ENCODE measurements at regions not wholly inside any gene's neighbourhood (a gene's known extent, or its start where the extent isn't known, plus 50 kb on each side); places are given as distances from the start of the nearest gene placed in this dataset.
"Not testable (repeated sequence)": the region's sequence is repeated elsewhere in the genome, so short reads cannot be mapped to it uniquely, and the experiment has no call there.

- DNase-seq (ENCODE audit: low read depth in 2 of 2, low spot score in 1 of 2): no peak
These were observed 51.7 kb downstream of the FAM50B start for GRCh38 chr6:3900744-3901336.

- no peak for DNase-seq (ENCODE audit: low read depth in 2 of 2, low spot score in 1 of 2)
These were observed 53.9 kb downstream of the FAM50B start for GRCh38 chr6:3902871-3903648.

GRCh38 chr6:3904518-3904917, 55.3 kb downstream of the FAM50B start:
- DNase-seq (ENCODE audit: low read depth in 2 of 2, low spot score in 1 of 2): no peak

- no peak for DNase-seq (ENCODE audit: low read depth in 2 of 2, low spot score in 1 of 2)
These were observed 57.0 kb downstream of the FAM50B start for GRCh38 chr6:3905945-3906845.

- no peak for DNase-seq (ENCODE audit: low read depth in 2 of 2, low spot score in 1 of 2)
These were observed 57.6 kb downstream of the FAM50B start for GRCh38 chr6:3906846-3907151.

- DNase-seq (ENCODE audit: low read depth in 2 of 2, low spot score in 1 of 2): no peak
These were observed 59.0 kb downstream of the FAM50B start for GRCh38 chr6:3908223-3908622.

GRCh38 chr6:3908961-3909360, 59.8 kb downstream of the FAM50B start:
- DNase-seq (ENCODE audit: low read depth in 2 of 2, low spot score in 1 of 2): no peak

GRCh38 chr6:3910106-3910663, 61.0 kb downstream of the FAM50B start:
- no peak for DNase-seq (ENCODE audit: low read depth in 2 of 2, low spot score in 1 of 2)

- DNase-seq (ENCODE audit: low read depth in 2 of 2, low spot score in 1 of 2): no peak
These were observed 62.0 kb downstream of the FAM50B start for GRCh38 chr6:3911130-3911529.

GRCh38 chr6:3911614-3912336, 62.6 kb downstream of the FAM50B start:
- no peak for DNase-seq (ENCODE audit: low read depth in 2 of 2, low spot score in 1 of 2)

GRCh38 chr6:3912361-3913076, 63.3 kb downstream of the FAM50B start:
- DNase-seq (ENCODE audit: low read depth in 2 of 2, low spot score in 1 of 2): no peak

- DNase-seq (ENCODE audit: low read depth in 2 of 2, low spot score in 1 of 2): no peak
These were observed 64.1 kb downstream of the FAM50B start for GRCh38 chr6:3913077-3913957.

GRCh38 chr6:3913958-3914337, 64.8 kb downstream of the FAM50B start:
- DNase-seq (ENCODE audit: low read depth in 2 of 2, low spot score in 1 of 2): no peak

GRCh38 chr6:3915076-3915791, 66.1 kb downstream of the FAM50B start:
- no peak for DNase-seq (ENCODE audit: low read depth in 2 of 2, low spot score in 1 of 2)

GRCh38 chr6:3916211-3916610, 67.0 kb downstream of the FAM50B start:
- DNase-seq (ENCODE audit: low read depth in 2 of 2, low spot score in 1 of 2): no peak

- not testable (repeated sequence) for DNase-seq (ENCODE audit: low read depth in 2 of 2, low spot score in 1 of 2)
These were observed 67.6 kb downstream of the FAM50B start for GRCh38 chr6:3916749-3917148.

- no peak for DNase-seq (ENCODE audit: low read depth in 2 of 2, low spot score in 1 of 2)
These were observed 69.3 kb downstream of the FAM50B start for GRCh38 chr6:3918469-3918868.

GRCh38 chr6:3919130-3919628, 70.0 kb downstream of the FAM50B start:
- no peak for DNase-seq (ENCODE audit: low read depth in 2 of 2, low spot score in 1 of 2)

GRCh38 chr6:3919849-3920248, 70.7 kb downstream of the FAM50B start:
- DNase-seq (ENCODE audit: low read depth in 2 of 2, low spot score in 1 of 2): no peak

Measured in stimulated activated CD8-positive, alpha-beta memory T cell treated with anti-CD3 and anti-CD28 coated beads, Interleukin-4, amount 100 ng/mL, for 1 hour (primary cell).